ENCODE measurements at regions not wholly inside any gene's neighbourhood (a gene's known extent, or its start where the extent isn't known, plus 50 kb on each side); places are given as distances from the start of the nearest gene placed in this dataset.

DNA sequence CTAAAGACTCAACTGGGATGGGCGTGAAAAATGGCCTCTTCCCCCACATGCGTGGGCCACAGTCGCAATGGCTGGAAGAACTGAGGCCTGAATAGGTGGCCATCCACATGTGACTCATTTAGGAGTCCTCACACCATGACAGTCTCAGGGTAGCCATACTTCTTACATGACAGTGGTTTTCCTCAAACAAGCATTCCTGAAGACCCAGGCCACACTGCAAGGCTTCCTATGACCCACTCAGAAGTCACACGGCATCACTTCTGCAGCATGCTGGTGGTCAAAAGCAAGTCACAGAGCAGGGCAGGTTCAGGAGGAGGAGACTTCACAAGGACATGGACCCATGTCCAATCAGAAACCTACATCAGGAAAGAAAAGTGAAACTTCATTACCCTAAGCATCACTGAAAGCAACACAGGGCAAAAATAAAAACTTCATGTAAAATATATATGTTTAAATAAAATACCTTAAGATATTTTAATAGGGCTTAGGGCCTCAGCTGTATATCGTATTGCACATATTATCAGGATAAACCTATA is 257.1 kb downstream of the OPA1 start:
- DNase-seq (ENCODE audit: low read depth), result no peak

DNA sequence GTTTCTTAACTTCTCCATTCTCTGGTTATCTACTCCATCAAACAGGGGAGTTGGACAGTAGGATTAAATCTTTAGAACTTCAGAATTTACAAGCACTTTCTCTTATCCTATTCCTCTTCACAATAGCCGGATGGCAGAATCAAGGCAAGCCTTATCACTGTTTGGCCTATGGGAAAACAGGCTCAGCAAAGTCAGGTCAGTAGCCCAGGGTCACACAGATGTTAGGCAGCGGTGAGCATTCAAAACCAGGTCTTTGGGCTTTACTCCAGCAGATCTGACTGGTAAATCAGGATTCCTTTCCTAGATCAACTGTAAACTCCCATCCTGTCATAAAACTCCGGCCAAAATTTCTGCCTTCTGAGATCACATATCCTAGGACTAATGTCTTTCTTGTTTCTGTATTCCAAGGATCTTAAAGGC is 258.4 kb downstream of the OPA1 start:
- DNase-seq (ENCODE audit: low read depth), result no peak

DNA sequence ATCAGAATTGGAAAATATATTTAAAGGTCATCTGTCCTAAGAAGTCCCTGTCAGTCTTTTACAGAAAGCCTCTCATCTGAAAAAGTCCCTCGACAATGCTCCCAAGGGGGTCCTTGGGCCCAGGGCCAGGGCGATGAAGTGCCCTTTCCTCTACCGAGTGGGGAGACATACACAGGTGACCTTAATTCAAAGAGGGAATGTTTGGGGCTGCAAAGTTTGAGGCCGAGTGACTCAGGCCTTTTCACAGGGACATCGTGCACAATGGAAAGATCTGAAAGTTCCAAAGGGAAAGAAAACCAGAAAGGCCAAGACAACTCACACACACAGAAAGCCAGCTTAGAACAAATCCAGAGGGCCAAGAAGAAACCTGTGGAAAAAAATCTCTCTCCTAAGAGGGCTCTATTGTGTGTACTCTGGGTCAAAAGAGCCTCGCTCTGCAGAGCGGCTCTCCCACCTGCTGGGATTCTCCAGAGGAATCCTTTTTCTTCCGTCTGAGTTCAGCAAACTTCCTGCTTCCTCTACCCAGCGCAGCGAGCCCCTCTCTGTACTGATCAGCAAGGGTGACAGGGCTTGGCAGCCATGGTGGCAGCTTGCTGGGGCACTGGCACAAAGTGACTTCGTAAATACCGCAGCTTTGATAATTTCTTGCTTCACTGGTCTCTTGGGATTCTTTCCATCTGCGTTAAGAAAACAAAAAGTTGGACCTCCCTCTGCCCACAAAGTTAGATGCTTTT is 259.1 kb downstream of the OPA1 start:
- no peak for DNase-seq (ENCODE audit: low read depth)

DNA sequence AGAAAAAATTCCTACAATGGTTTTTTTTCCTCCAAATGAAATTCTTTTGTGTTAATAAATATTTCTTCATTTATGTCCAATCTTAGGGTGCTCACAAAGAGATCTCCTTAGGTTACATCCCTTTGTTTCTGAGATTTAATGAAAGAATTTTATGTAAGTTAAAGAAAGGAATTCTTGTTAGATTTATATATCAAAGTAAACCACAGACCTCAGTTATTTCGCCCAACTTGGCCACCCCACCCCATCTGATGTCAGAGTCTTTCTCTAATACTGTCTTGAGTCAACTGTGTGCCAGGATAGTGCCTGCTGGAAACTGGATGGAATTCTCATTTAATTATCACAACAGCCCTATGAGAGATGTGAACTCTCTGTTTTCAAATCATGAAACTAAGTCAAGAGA is 259.9 kb downstream of the OPA1 start:
- no peak for DNase-seq (ENCODE audit: low read depth)

DNA sequence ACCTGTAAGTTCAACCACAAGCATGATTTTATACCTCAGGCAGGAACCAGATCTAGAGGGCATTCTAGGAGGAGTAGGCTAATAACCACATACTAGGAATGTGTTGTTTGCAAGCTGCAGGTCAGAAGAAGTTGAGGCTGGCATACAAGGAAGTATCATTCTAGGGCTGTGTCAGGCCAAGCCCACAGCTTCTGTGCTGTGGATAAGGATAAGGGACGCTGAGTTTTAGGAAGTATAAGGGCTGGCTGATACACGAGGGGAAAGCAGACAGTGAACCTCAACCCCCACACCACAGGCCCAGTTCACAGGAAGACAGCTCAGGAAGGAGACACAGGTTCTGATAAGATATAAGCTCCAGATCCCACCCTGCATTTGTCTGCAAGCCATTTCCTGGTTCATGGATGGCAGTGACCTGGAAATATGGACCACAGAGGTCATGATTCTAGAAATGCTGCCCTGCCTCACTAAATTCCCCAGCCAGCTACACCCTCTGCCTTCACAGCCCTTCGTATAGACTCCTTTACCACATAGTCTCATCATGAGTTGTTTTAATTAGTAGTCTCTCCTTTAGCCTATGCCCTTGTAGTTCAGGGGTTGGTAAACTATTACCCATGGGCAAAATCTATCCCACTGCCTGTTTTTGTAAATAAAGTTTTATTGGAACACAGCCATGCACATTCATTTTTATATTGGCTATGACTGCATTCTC is 260.7 kb downstream of the OPA1 start:
- no peak for DNase-seq (ENCODE audit: low read depth)

DNA sequence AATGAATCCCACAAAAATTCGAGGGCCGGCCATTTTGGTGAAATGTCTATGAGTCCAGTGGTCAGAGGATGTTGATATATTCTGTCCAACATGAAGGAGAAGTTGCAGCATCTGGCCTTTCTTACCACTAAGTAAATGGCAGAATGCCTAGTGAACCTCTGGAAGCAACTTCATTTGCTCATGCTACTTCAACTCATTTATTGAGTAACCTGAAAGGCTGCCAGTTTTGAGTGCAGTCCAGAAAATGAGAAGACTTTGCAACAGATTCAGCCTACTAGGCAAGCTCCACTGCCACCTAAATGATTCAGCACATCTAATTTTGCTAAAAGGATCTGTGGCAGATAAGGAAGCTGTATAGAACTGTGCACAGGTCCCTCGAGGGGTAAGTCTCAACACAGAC is 265.0 kb downstream of the OPA1 start:
- no peak for DNase-seq (ENCODE audit: low read depth)

DNA sequence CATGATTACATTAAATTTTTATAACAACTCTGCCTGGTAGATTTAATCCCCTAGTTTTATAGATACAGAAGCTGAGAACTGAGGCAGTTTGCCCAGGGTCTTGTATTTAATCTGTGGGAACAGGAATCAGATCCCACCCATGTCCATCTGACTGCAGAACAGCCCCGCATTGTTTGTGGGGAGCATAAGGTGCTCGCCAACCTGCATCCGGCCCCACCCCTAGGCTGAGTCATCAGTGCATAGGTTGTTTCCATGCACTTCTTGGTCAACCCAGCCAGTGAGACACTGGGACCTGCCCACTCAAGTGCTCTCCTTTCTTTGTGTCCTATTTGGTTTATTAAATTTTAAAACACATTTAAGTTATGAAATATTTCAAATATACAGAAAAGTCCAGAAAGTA is 266.2 kb downstream of the OPA1 start:
- DNase-seq (ENCODE audit: low read depth), result no peak

DNA sequence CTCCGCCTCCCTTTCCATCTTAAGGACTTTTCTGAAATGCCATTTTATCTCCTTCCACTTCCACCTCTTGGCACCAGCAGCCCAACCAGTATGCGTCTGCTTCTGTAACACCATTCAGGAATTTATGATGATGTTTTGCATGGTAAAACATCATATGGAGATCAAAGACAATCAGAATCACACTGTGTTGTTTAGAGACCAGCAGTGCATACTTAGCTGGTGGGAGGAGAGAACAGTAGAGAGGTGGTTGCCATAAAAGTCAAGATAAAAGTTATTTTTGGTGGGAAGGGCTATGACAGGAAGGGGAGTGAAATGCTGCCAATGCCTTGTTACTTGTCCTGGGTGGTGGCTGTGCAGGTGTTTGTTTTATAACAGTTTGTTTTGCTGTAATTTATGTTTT is 268.0 kb downstream of the OPA1 start:
- DNase-seq (ENCODE audit: low read depth), result no peak

DNA sequence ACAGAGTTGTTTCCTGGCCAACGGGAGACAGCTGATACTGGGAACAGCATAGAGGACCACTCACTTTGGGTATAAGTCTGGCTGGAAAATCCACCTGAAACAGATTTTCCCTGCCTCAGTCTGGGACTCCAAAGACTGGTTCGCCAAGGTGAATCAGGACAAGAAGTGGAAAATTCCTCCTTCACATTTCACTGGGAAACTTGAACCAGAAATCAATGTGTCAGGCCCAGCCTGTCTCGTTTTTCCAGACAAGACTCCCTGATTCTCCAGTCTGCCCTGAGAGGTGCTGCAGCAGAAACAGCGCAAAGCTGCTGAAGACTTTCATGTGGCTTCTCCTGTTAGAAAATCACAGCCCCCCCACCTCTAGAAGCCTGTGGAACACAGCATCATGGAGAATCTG is 269.8 kb downstream of the OPA1 start:
- no peak for DNase-seq (ENCODE audit: low read depth)

DNA sequence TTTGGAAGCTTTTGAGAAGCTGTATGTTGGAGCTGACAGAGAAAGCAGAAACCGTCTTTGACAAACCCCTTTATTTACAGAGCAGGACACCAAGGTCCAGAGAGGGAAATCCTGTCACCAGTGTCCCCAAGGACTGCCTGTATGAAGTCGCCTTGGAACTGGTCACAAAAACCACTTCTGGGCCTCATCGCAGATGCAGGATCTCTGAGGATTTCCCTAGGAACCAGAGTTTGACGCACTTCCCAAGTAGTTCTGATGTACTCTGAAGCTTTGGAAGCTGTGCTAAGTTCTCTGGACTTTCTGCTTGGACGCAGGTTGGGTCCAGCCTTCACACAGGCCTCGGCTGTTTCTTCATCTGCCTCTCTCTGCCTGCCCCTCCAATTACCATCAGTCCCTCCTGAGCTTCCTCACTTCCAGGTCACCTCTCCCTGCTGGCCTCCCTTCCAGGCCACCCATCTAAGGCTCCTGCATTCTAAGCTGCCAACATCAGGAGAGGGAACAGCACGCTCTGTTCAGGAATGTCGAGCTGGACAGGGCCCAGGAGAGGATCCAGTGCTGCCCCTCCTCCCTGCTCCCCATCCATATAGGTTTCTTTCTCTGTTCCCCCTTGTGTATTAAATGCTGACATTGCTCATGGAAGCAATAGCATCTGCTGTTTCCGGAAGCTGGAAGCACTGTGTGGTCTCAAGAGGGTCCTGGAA is 270.8 kb downstream of the OPA1 start:
- DNase-seq (ENCODE audit: low read depth), result no peak

DNA sequence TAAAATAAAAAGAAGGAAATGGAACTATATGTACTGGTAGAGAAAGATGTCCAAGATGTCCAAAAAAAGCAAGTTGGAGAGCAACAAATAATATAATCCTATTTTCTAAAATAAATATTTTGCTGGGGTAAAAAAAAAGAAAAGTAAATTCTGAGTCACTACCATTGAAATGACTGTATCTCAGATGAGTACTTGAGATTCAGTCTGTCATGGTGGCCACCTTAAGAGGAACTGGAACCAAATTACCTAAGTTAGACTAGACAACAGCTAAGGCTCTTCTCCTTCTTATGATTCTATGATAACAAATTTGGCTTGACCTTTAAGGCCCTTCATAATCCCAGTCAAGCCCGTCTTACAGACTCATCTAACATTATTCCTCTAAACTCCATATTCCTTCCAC is 270.6 kb upstream of the HES1 start:
- DNase-seq (ENCODE audit: low read depth), result no peak

DNA sequence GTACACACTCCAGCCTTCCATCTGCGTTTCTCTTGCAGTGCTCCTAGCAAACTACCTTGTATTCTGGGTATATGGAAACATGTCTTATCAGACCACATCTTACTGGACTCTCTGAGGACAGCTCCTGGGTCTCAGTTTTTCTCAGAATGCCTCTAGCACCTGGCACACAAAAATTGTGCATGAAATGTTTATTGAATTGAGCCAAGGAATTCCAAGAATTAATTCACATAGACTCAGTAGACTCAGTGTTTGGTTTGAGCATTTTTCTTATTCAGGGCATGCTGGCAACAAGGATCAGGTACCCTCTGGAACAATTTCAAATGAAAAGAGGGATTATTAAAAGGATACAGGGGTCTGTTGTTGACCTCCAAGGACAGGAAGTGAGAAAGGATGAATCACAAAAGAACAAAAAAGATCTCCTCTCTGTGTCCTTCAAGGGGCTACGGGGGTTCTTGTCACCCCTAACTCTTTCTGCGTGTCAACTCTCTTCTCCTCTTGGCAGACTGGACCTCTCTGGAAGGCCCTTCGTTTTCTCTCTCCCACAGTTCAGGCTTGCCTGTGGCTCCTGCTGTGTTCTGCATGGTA is 270.0 kb upstream of the HES1 start:
- no peak for DNase-seq (ENCODE audit: low read depth)

DNA sequence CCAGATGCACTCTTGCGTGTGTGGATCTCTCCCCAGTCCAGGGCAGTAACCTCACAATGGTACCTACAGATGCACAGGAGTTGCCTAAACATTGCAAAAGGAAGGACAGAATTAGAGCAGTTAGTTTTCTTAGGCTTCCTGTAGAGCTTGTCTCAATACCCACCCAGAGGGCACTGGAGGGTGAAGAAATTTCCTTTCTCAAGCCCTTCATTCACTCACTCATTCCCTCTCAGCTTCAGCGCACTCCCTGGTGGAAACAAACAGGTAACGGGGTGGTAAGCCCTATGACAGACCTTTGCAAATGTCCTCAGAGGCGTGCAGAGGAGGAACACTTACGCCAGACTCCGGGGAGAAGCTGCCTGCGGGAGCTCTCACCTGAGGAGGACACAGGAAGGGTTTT is 267.4 kb upstream of the HES1 start:
- DNase-seq (ENCODE audit: low read depth), result no peak

DNA sequence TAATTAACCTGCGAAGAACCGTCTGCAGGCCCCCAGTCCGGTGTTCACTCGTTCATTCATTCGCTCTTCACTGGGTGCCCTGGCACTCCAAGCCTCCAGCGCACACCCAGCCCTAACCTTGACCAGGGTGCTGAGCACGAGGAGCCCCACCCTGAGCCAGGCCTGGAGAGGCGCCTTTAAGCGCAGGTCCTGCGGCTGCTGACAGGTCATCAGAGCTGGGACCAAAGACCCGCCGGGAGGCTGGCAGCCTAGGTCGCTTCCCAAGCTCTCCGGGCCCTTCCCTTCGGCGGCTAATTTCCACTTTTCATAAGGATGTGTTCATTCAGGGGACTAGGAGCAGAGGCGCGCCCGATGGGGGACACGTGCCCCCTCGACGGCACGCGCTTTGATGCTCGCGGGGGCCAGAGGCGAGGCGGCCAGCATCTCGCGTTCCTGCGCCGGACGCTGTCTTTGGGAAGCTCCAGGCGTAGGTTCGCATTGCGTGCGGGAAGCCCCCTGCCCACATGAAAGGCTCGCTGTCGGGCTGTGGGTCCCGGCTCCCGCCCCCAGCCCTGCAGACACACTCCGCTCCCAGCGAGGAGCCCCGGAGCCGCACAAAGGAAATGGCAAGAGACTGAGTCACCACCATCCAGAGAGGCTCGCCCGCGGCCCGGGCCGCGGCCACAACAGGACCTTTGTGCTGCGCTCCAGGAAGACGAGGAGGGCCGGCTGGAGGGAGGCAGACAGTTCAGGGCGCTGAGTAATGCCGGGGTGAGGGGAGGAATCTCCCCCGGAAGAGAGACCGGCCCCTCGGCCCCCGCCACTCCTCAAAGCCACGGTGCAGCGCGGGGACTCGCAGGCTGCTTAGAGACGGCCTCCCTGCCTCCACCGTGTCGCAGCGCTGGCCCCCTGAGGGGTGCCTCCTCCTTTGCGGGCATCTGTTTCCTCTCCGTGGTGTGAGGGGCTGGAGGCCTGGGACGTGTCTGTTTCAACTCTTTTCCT is 266.4 kb upstream of the HES1 start:
- DNase-seq (ENCODE audit: low read depth), result no peak

DNA sequence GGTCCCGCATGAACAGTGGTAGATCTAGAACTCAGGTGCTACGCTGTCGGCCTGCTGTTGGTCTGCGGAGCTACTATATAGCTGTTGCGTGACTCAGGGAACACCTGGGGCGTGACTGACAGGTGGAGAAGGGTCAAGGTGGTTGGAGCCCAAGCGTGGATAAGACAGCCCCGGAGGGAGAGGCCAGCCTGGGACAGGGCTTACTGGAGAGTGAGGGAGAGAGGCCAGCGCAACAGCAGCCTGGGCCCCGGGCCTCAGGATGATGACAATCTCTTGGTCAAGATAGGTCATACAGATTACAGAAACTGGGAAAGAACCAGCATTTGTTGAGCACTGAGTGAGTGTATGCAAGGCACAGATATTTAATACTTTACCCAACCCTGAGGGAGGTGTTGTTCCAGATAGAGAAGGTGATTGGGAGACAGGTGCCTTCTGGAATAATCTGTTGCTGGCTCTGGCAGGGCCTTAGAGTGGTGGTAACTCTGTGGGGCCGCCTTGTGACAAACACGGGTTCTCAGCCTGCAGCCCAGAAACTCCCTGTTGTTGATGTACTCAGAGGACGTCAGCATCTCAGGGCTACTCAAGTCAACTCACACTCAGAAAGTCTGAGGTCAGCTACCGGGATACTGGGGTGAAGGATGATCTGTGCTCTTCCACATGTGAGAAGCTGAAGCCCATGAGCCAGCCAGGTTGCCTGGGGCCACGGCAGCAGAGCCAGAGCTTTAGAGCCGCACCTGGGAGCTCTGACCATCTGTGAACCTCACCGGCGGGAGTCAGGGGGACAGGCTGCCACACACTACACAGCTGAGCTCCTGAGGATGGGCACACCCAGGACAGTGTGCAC is 265.4 kb upstream of the HES1 start:
- DNase-seq (ENCODE audit: low read depth), result no peak

DNA sequence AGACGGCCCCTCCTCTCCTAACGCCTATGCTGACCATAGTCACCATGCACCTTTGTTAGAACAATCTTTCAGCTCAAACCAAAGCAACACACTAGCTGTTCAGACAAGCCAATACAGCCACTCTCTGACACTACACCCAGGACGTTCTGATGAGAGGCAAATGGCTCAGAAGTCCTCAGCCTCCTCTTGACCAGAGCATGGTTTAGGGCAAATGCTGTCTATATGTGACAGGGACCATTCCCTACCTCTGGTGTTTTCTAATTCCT is 264.8 kb upstream of the HES1 start:
- no peak for DNase-seq (ENCODE audit: low read depth)

DNA sequence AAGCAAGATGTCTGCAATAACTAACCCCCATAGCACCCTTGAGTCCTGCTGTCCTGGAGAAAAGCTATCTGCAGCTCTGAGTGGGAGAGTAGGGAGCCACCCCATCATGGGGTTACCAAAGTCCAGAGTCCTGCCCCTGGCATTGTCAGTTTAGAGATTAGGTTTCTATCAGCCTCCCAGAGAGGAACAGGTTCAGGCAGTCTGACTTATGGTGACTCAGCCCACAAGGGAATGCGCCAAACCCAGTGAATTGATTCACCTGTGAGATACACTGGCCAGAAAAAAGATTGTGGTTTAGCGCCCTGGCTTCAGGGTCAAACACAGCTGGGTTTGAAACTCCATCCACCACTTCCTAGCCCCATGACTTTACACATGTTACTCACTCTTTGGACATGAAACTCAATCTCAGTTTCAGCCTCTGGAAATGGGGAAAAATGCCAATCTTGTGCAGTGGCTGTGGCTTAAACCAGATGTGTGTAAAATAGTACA is 263.6 kb upstream of the HES1 start:
- no peak for DNase-seq (ENCODE audit: low read depth)

DNA sequence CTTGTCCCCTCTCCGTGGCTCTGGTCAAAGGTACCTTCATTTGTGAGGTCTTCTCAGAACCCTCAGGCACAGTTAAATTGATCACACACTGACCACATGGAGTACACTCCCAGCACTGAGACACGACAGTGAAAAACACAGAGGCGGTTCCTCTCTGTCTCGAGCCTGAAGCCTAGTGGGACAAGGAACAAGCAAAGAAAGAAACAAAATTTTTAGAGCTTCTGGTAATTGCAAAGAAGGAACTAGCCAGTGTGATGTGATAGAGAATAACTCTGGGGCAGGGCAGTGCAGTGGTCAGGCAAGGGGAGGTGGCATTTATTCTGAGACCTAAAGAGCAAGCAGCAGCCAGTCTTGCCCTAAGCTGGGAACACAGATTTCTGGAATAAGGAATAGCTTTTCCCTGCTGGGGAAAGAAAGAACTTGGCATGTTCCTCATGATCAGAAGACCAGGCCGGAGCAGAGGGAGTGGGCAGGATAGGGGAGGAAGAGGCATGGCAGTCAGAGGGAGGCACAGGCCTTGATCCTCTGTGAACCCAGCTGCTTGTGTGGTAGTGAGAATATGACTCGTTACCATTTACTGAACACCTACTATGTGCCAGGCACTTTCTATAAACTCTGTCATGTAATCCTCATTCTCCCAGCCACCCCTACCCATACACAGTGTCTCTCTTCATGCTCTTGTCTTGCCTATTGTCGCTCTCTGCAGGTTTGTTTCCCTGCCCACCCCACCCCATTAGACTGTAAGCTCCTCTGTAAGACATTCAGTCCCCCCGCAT is 262.3 kb upstream of the HES1 start:
- no peak for DNase-seq (ENCODE audit: low read depth)

DNA sequence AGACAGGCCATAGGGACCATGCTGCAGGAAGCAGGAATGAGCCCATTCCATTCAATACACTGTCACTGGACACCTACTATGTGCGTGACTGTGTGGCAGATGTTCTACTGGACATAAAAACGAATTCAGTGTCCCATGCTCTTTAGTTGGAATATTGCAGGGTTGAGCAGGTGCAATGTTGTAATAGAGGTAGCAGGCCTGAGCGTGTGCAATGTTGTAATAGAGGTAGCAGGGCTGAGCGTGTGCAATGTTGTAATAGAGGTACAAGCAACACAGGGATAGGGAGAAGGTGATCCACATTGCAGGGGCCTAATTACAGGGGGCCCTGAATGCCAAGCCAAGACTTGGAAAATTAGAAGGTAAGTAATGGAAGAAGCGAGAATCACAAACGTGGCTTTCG is 261.4 kb upstream of the HES1 start:
- DNase-seq (ENCODE audit: low read depth), result no peak

Data from activated T-helper 1 cell treated with Interleukin-2 at 50 U/mL for 16 hours (primary cell).